Adrenal gland (tissue), 9 donors: ENCODE measurements at regions not wholly inside any gene's neighbourhood (a gene's known extent, or its start where the extent isn't known, plus 50 kb on each side); places are given as distances from the start of the nearest gene placed in this dataset.
"Not testable (repeated sequence)": the region's sequence is repeated elsewhere in the genome, so short reads cannot be mapped to it uniquely, and the experiment has no call there.

Experiments used
- DNase-seq, 7 donors: peaks; one replicate each; pipeline ENCODE4 v3.0.0-alpha.2; 2019 to 2020
- H3K27ac ChIP-seq, 5 donors: fragments of 200-600 bp; sonication (generic) in 4 of 5; 1 replicate in 3 of 5; 2 replicates in 2 of 5; pipeline versions ENCODE4 v1.5.1 to v1.8.0; 2016 to 2020; ENCODE audit warnings: mild to moderate bottlenecking in 1 of 5
- H3K27me3 ChIP-seq: fragments of 200-600 bp; 2 replicates; pipeline ENCODE4 v1.8.0; 2021
- H3K36me3 ChIP-seq, 2 donors: fragments of 200-600 bp; replicated peaks in 1 of 2; 1 replicate in 1 of 2; 2 replicates in 1 of 2; pipeline versions ENCODE4 v1.5.1 to v1.8.0; 2018 to 2022
- H3K4me1 ChIP-seq, 2 donors: fragments of 200-600 bp; replicated peaks in 1 of 2; 1 replicate in 1 of 2; 2 replicates in 1 of 2; pipeline versions ENCODE4 v1.5.1 to v1.8.0; 2018 to 2021
- H3K4me3 ChIP-seq, 4 donors: fragments of 200-600 bp; sonication (generic) in 3 of 4; one replicate each; pipeline ENCODE4 v1.5.1; 2016 to 2018
- H3K9me3 ChIP-seq, 3 donors: fragments of 200-600 bp; sonication (generic) in 1 of 3; replicated peaks in 1 of 3; 1 replicate in 2 of 3; 2 replicates in 1 of 3; pipeline versions ENCODE4 v1.5.1 to v1.8.0; 2016 to 2021
- POLR2A ChIP-seq, 2 donors: fragments of 450-650 bp; IDR thresholded peaks; one replicate each; pipeline ENCODE4 v1.6.1; 2017; ENCODE audit warnings: antibody characterized with exemption in 2 of 2, mild to moderate bottlenecking in 2 of 2, moderate library complexity in 1 of 2
- WGBS, 4 donors: extraction: QIAGEN DNeasy Blood & Tissue Kit in 2 of 4; methylation state at CpG; one replicate each; pipeline versions ENCODE4 v1.1.5 to v1.1.7; 2013 to 2017; 5-methylcytosine and 5-hydroxymethylcytosine counted together
- intact Hi-C, 2 donors: fragments of 100-400 bp; cut with DNase I; formaldehyde crosslinking; loops; one replicate each; pipeline versions ENCODE4 v1.14.1 to v1.15.0; 2022 to 2023
- TF ChIP-seq, protein P1 (sequence below), 6 experiments: fragments of 450-650 bp in 4 of 6; fragments of 200-600 bp in 2 of 6; sonication (generic) in 1 of 6; IDR thresholded peaks; 1 replicate in 5 of 6; 2 replicates in 1 of 6; pipeline versions ENCODE4 v1.5.1 to v1.8.0; 2016 to 2021; ENCODE audit warnings: antibody characterized with exemption in 6 of 6, mild to moderate bottlenecking in 2 of 6, moderate library complexity in 1 of 6
- donor health status: healthy with polysubstance abuse.
- donor health status: Bipolar disorder and iron deficiency.
- donor health status: DM: yes; HTN: yes; CAD: no.
- donor health status: DM: no; HTN: no; CAD: no.
- donor health status: DM: no; HTN: no; CAD: no.

DNA sequence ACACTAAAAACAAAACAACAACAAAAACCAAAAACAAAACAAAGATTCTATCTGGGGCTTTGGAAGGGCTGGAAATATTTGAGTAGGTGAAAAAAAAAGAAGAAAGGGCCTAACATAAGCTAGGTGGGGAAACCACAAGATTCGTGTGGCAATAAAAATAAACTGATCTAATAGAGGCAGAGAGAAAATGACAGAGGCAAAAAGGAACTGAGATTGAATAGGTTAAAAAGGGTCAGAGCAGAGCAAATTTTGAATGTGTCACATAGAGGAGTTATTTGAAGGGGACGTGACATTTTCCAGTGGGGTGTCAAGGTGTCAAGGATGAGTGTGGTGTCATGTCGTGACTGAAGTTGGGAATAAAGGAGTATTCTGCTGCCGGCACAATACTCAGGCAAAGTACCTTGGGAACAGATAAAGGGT, 65.2 kb upstream of the RALGPS2 start:
- 68 to 81% (median 75%) methylated on average over 4 of the region's 4 CpGs for WGBS, 4 donors
- Histone ChIP-seq H3K4me1 (no peaks in the 10 kb centered on the region), H3K9me3 (no peaks in the 10 kb centered on the region), H3K4me3 (no peak overlapping the region), H3K36me3 (no peaks in the 10 kb centered on the region), H3K27me3 (no peaks in the 10 kb centered on the region), H3K27ac (no peak overlapping the region)
- TF ChIP-seq, protein P1, sequence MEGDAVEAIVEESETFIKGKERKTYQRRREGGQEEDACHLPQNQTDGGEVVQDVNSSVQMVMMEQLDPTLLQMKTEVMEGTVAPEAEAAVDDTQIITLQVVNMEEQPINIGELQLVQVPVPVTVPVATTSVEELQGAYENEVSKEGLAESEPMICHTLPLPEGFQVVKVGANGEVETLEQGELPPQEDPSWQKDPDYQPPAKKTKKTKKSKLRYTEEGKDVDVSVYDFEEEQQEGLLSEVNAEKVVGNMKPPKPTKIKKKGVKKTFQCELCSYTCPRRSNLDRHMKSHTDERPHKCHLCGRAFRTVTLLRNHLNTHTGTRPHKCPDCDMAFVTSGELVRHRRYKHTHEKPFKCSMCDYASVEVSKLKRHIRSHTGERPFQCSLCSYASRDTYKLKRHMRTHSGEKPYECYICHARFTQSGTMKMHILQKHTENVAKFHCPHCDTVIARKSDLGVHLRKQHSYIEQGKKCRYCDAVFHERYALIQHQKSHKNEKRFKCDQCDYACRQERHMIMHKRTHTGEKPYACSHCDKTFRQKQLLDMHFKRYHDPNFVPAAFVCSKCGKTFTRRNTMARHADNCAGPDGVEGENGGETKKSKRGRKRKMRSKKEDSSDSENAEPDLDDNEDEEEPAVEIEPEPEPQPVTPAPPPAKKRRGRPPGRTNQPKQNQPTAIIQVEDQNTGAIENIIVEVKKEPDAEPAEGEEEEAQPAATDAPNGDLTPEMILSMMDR (IDR thresholded peaks at IDR 0.05): no peak
- TF ChIP-seq POLR2A (IDR thresholded peaks at IDR 0.05): no peak
- intact Hi-C loops: no loop called here
- no peak for DNase-seq

DNA sequence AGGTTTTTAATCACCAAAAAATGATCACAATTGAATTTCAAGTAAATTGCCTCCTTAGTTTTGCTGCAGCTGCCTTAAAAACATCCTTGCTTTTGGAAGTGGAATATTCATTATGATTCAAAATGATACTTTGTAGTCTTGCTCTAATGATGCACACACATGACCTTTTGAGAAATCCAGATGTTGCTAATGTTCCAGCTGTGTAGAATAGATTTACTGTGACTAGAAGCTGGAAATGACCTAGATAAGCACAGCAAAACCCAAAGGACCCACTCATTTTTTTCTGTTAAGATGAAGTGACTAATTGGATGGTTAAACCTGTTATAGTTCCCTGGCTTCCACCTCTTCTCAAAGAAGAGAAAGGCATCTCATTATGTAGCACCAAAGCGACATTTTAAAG, 64.6 kb upstream of the RALGPS2 start:
- H3K4me3 ChIP-seq: no peak overlapping the region
- H3K27ac ChIP-seq: no peak overlapping the region
- no peaks in the 10 kb centered on the region for H3K36me3 ChIP-seq
- 85 to 93% (median 92%) methylated on average over 1 of the region's 1 CpG for WGBS, 4 donors
- H3K4me1 ChIP-seq: no peaks in the 10 kb centered on the region
- H3K27me3 ChIP-seq: no peaks in the 10 kb centered on the region
- TF ChIP-seq, protein P1 (IDR thresholded peaks at IDR 0.05): no peak
- no peak for TF ChIP-seq POLR2A (IDR thresholded peaks at IDR 0.05)
- DNase-seq: no peak
- no peaks in the 10 kb centered on the region for H3K9me3 ChIP-seq
- intact Hi-C loops: no loop called here

DNA sequence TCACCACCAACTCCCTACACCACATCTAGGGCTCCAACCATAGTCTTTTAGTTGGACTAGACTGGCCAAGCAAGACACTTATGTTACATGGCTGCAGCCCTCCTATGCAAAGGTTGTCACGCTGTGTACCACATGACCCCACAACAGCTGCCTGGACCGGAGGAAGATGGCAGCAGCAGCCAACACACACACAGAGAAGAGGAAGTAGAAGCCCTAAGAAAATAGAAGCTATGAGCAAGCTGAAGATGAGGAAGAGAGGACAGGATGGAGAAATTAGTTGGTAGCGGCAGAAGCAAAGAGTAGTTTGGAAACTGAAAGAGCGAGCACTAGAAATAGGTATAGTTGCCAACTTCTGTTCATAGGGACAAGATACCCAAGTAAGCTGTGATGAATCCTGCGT, 60.8 kb upstream of the RALGPS2 start:
- TF ChIP-seq, protein P1 (IDR thresholded peaks at IDR 0.05): no peak
- no peak for TF ChIP-seq POLR2A (IDR thresholded peaks at IDR 0.05)
- no peaks in the 10 kb centered on the region for H3K9me3 ChIP-seq
- no peaks in the 10 kb centered on the region for H3K27me3 ChIP-seq
- H3K27ac ChIP-seq: no peak overlapping the region
- no peak overlapping the region for H3K4me3 ChIP-seq
- 79 to 84% (median 83%) methylated on average over 5 of the region's 5 CpGs for WGBS, 4 donors
- H3K4me1 ChIP-seq: no peaks in the 10 kb centered on the region
- DNase-seq: no peak
- intact Hi-C loops: no loop called here
- no peaks in the 10 kb centered on the region for H3K36me3 ChIP-seq

DNA sequence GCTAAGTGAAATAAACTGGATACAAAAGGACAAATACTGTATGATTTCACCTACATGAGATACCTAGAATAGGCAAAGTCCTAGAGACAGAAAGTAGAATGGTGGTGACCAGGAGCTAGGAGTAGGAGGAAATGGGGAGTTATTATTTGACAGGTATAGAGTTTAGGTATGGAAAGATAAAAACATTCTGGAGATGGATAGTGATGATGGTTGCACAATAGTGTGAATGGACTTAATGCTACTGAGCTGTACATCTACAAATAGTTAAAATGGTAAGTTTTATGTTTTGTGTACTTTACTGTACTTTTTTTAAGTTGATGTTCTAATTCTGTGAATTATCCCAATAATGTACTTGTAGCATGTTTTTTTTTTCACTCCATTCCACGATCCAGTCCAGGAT, 59.5 kb upstream of the RALGPS2 start:
- Histone ChIP-seq H3K27me3 (no peaks in the 10 kb centered on the region), H3K27ac (no peak overlapping the region), H3K4me3 (no peak overlapping the region), H3K36me3 (no peaks in the 10 kb centered on the region), H3K4me1 (no peaks in the 10 kb centered on the region), H3K9me3 (no peaks in the 10 kb centered on the region)
- 75 to 94% (median 86%) methylated on average over 1 of the region's 1 CpG for WGBS, 4 donors
- DNase-seq: no peak
- TF ChIP-seq POLR2A (IDR thresholded peaks at IDR 0.05): no peak
- TF ChIP-seq, protein P1 (IDR thresholded peaks at IDR 0.05): no peak
- intact Hi-C loops: no loop called here

DNA sequence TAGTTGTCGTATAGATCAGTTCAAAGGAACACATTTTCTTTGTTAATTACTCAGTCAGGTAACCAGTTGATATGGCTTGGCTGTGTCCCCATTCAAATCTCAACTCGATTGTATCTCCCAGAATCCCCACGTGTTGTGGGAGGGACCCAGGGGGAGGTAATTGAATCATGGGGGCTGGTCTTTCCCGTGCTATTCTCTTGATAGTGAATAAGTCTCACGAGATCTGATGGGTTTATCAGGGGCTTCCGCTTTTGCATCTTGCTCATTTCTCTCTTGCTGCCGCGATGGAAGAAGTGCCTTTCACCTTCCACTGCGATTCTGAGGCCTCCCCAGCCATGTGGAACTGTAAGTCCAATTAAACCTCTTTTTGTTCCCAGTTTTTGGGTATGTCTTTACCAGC, 58.2 kb upstream of the RALGPS2 start:
- H3K27me3 ChIP-seq, H3K27ac ChIP-seq, H3K9me3 ChIP-seq, H3K4me1 ChIP-seq, H3K4me3 ChIP-seq, H3K36me3 ChIP-seq, DNase-seq, intact Hi-C loops: not testable (repeated sequence)
- 80 to 87% (median 83%) methylated on average over 9 of the region's 9 CpGs for WGBS, 4 donors
